Thyroid gland (tissue), 4 donors: ENCODE measurements at regions not wholly inside any gene's neighbourhood (a gene's known extent, or its start where the extent isn't known, plus 50 kb on each side); places are given as distances from the start of the nearest gene placed in this dataset.

ENCODE experiments used
- DNase-seq, 2 donors: peaks; one replicate each; pipeline ENCODE4 v3.0.0-alpha.2; 2019
- H3K27ac ChIP-seq, 3 donors: fragments of 200-600 bp; sonication (generic); 1 replicate in 2 of 3; 2 replicates in 1 of 3; pipeline ENCODE4 v1.5.1; 2016 to 2019; ENCODE audit warnings: mild to moderate bottlenecking in 1 of 3, moderate library complexity in 1 of 3
- H3K27me3 ChIP-seq: fragments of 200-600 bp; sonication (generic); one replicate; pipeline ENCODE4 v1.5.1; 2019
- H3K36me3 ChIP-seq, 2 donors: fragments of 200-600 bp; sonication (generic); one replicate each; pipeline ENCODE4 v1.5.1; 2016 to 2019
- H3K4me1 ChIP-seq, 2 donors: fragments of 200-600 bp; sonication (generic); one replicate each; pipeline ENCODE4 v1.5.1; 2017 to 2019
- H3K4me3 ChIP-seq, 3 donors: fragments of 200-600 bp; sonication (generic); replicated peaks in 1 of 3; 1 replicate in 2 of 3; 2 replicates in 1 of 3; pipeline ENCODE4 v1.5.1; 2016; ENCODE audit warnings: mild to moderate bottlenecking in 1 of 3
- H3K9me3 ChIP-seq: fragments of 200-600 bp; sonication (generic); one replicate; pipeline ENCODE4 v1.5.1; 2017
- CTCF ChIP-seq, 6 experiments: fragments of 200-600 bp in 3 of 6; fragments of 450-650 bp in 3 of 6; sonication (generic) in 3 of 6; IDR thresholded peaks; one replicate each; pipeline ENCODE4 v1.5.1; 2016 to 2019; ENCODE audit warnings: antibody characterized with exemption in 6 of 6, mild to moderate bottlenecking in 2 of 6, inconsistent platforms in 1 of 6, moderate library complexity in 1 of 6
- POLR2A ChIP-seq, 2 donors: fragments of 450-650 bp; IDR thresholded peaks; one replicate each; pipeline ENCODE4 v1.6.1; 2017; ENCODE audit warnings: antibody characterized with exemption in 2 of 2, mild to moderate bottlenecking in 2 of 2, moderate library complexity in 1 of 2
- WGBS, 2 donors: methylation state at CpG; one replicate each; pipeline ENCODE4 v1.1.5; 2017; 5-methylcytosine and 5-hydroxymethylcytosine counted together
- intact Hi-C: fragments of 100-400 bp; cut with DNase I; formaldehyde crosslinking; loops from one replicate; pipeline ENCODE4 v1.15.1; 2023

- Histone ChIP-seq H3K4me1 (no peaks in the 10 kb centered on the region), H3K27ac (no peak overlapping the region), H3K27me3 (no peaks in the 10 kb centered on the region), H3K9me3 (no peaks in the 10 kb centered on the region), H3K4me3 (no peak overlapping the region), H3K36me3 (no peaks in the 10 kb centered on the region)
- intact Hi-C loops: no loop called here
- 91 to 95% methylated on average over 6 of the region's 6 CpGs for WGBS, 2 donors
- TF ChIP-seq CTCF (IDR thresholded peaks at IDR 0.05) (no peak), POLR2A (IDR thresholded peaks at IDR 0.05) (no peak)
- no peak for DNase-seq
These were observed 381.9 kb downstream of the RAB28 start for GRCh38 chr4:13102092-13102742.

- no peak overlapping the region for H3K27ac ChIP-seq
- H3K4me3 ChIP-seq: no peak overlapping the region
- intact Hi-C loops: no loop called here
- H3K4me1 ChIP-seq: no peaks in the 10 kb centered on the region
- TF ChIP-seq CTCF (IDR thresholded peaks at IDR 0.05) (no peak), POLR2A (IDR thresholded peaks at IDR 0.05) (no peak)
- DNase-seq: no peak
- WGBS, 2 donors: 90 to 93% methylated on average over 3 of the region's 3 CpGs
- H3K9me3 ChIP-seq: no peaks in the 10 kb centered on the region
- H3K36me3 ChIP-seq: no peaks in the 10 kb centered on the region
- H3K27me3 ChIP-seq: no peaks in the 10 kb centered on the region
These were observed 386.2 kb downstream of the RAB28 start for GRCh38 chr4:13097971-13098370.

- TF ChIP-seq POLR2A (IDR thresholded peaks at IDR 0.05) (no peak), CTCF (IDR thresholded peaks at IDR 0.05) (no peak)
- H3K27ac ChIP-seq: no peak overlapping the region
- intact Hi-C loops: no loop called here
- no peak for DNase-seq
- H3K4me1 ChIP-seq: peaks cover 0 to 3% of the 10 kb centered on the region in 2 donors
- no peaks in the 10 kb centered on the region for H3K9me3 ChIP-seq
- no peaks in the 10 kb centered on the region for H3K36me3 ChIP-seq
- H3K27me3 ChIP-seq: no peaks in the 10 kb centered on the region
- WGBS, 2 donors: 93 to 95% methylated on average over 1 of the region's 1 CpG
- H3K4me3 ChIP-seq: no peak overlapping the region
These were observed 388.4 kb downstream of the RAB28 start for GRCh38 chr4:13095722-13096121.

- Histone ChIP-seq H3K4me3 (no peak overlapping the region), H3K4me1 (peaks cover 18 to 23% of the 10 kb centered on the region in 2 donors), H3K9me3 (no peaks in the 10 kb centered on the region), H3K36me3 (no peaks in the 10 kb centered on the region), H3K27me3 (no peaks in the 10 kb centered on the region), H3K27ac (no peak overlapping the region)
- WGBS, 2 donors: 74 to 92% methylated on average over 2 of the region's 2 CpGs
- intact Hi-C loops: no loop called here
- no peak for DNase-seq
- TF ChIP-seq POLR2A (IDR thresholded peaks at IDR 0.05): no peak
- TF ChIP-seq CTCF (IDR thresholded peaks at IDR 0.05): no peak
These were observed 391.0 kb downstream of the RAB28 start for GRCh38 chr4:13093170-13093569.

- Histone ChIP-seq H3K27ac (no peak overlapping the region), H3K4me3 (no peak overlapping the region), H3K4me1 (peaks cover 18 to 23% of the 10 kb centered on the region in 2 donors), H3K27me3 (no peaks in the 10 kb centered on the region), H3K36me3 (no peaks in the 10 kb centered on the region), H3K9me3 (no peaks in the 10 kb centered on the region)
- TF ChIP-seq POLR2A (IDR thresholded peaks at IDR 0.05) (no peak), CTCF (IDR thresholded peaks at IDR 0.05) (no peak)
- no peak for DNase-seq
- intact Hi-C loops: no loop called here
- 56 to 78% methylated on average over 1 of the region's 1 CpG for WGBS, 2 donors
These were observed 391.4 kb downstream of the RAB28 start for GRCh38 chr4:13092702-13093101.
